NCI-H510A (cell line): ENCODE measurements at regions not wholly inside any gene's neighbourhood (a gene's known extent, or its start where the extent isn't known, plus 50 kb on each side); places are given as distances from the start of the nearest gene placed in this dataset.

Experiments used
- DNase-seq: peaks from one replicate; lab custom pipeline; 2025; lab: John Stamatoyannopoulos, UW

DNA sequence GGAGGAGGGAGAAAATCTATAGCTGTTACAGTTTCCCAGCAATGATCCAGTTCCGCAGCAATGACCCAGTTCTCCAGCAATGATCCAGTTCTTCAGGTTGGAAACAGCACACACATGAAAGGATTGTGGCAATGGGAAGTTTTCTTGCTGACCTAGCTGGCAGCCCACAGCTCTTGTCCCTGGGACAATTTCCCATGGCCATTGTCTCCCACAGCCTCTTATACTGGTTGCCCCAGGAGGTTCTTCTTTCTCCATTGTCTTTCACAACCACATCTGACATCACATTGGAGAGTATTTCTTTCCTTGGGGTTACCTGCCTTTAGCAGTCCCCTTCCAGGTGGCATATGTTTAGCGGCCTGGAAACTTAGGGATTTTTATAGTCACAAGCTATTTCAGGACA lies 209.8 kb upstream of the PLEKHG7 start:
- no peak for DNase-seq

DNA sequence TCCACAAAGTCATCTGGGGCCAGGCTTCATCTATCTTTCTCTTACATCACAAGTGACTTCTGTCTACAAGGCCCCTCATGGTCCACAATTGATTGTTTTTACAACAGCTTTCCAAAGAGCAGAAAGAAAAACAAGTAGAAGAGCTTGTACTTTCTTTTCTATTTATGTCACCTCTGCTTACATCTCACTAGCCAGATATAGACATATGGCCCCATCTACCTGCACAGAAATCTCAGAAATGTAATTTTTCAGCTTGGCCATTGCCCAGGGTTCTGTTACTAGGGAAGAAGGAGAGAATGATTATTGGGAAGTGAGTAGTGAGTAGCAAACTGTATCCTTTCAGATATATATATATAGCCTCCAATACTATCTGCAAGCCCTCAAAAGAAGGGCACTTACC lies 210.5 kb upstream of the PLEKHG7 start:
- no peak for DNase-seq

DNA sequence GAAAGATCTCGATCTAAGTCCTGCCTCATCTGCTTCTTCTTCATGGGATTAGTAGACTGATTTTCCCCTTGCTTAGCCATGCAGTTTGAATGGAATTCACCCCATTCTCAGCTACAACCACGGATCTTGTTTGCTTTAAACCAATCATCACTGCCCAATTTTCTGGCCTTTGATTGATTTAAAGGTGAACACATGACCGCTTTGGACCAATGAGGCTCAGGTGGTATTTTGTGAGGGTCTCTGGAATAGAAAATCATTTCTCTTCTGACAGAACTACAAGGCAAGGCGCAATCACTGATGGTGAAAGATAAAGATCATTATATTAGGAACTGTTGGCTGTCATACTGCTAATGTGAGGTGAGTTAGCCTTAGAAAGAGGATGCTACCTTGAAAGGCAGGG lies 213.0 kb upstream of the PLEKHG7 start:
- DNase-seq = no peak

DNA sequence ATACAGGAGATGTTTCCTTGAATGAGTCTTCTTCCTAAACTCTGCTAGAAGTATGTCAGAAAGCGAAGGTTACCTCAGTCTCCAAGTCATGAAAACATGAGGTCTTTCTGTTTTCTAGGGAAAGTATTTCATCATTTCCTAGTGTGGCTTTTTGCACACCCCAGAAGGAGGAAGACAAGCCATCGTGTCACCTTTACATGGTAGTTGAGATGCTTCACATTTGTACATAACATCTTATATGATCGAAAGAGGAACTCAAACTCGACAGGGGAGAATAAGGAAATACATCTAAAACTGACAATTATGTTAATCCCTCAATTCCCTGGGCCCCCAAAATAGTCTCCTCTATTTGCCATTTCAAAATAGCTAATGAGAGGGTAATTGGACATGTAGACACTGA lies 214.1 kb upstream of the PLEKHG7 start:
- DNase-seq = no peak

DNA sequence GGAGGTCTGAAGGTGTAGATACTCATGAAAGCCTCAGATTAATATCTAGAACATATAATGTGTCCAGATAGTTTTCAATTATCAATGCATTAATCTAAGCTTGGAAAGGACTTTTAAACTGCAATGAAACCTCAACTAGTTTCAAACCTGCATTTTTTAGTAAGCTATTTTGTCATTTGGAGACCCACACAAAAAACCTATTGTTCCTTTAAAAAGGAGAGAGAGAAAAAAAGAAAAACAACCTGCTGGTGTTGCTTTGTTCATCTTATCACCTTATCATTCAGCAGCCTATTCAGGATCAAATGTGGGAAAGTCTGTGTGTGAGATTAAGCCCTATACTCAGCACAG lies 215.7 kb upstream of the PLEKHG7 start:
- DNase-seq = no peak

DNA sequence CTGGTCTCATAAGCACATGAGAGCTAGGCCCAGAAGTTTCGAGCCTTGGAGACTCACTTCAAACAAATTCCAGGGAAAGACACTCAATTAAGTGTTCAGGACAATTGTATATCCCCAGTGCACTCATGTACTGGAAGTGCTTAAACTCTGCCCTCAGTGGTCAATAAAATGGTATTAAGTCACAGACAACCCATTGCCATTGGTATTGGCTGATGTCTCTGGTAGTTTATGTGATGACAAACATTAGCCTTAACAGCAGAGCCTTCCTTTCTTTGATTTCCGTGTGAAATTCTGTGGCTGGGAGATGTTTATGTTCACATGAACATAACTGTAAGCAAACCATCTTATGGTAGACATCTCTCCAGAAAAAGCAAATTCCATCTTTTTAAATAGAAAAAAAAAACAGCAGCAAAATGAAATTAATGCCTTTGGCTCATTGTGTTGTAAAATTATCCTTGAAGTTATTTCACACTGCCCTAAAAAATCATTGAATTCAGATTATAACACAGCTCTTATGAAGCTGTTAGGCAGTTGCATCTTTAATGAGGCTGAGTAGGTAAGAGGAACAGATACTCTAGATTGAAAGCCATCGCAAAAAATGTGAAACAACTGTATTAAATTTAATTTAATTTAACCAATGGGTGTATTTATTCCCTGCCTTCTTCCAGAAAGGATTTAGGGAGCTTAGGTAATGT lies 216.2 kb upstream of the PLEKHG7 start:
- no peak for DNase-seq

DNA sequence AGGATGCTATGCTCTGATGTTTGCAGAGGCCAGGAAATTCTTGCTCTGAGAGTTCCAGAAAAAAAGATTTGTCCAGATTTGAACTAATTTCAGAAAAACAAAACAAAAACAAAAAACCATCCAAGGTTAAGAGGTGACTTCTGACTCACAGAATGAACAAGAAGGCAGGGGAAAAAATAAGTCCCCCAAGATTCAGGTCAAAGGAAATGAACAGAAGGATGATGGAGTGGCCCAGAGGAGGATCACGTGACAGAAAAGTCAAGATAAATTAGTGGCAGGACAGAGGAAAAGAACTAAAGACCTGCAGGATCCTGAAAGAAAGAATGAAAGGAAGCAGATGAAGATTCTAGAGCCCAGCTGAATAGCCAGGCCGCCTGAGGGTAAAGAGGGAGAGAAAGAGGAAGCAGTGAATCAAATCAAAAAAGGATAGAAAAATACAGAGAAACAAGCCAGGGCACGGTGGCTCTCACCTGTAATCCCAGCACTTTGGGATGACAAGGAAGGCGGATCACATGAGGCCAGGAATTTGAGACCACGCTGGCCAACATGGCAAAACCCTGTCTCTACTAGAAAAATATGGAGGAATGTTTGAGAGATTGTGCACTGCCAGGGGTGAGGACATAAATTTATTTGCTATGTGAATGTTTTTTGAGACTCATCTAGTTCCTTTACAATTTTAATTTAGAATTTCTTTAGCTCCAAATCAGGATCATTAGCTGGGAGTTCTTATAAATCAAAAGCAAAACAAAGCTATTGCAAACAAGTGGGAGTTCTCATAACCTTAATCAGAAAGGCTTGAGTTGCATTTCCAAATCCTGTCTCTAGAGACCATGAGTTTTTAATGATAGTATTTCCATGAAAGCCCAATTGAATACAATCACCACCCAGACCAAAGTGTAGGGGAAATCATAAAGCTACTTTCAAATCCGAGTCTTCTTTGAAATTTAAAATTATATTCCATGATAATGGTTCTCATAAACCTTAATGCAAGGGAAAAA lies 217.1 kb upstream of the PLEKHG7 start:
- no peak for DNase-seq

DNA sequence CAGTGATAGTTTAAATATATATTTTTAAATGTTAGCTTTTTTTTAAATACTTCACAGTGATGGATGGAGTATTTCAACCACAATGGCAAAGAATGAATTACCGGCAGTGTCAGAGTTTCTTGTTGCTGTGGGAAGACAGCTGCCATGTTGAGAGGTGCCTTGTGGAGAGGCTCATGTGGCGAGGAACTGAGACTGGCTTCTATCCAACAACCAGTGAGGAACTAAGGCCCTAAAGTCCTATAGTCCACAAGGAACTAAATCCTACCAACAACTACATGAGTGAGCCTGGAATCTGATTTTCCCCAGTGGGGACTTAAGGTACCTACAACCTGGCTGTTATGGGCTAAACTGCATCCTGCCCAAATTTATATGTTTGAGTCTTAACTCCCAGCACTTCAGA lies 220.2 kb upstream of the PLEKHG7 start:
- no peak for DNase-seq

DNA sequence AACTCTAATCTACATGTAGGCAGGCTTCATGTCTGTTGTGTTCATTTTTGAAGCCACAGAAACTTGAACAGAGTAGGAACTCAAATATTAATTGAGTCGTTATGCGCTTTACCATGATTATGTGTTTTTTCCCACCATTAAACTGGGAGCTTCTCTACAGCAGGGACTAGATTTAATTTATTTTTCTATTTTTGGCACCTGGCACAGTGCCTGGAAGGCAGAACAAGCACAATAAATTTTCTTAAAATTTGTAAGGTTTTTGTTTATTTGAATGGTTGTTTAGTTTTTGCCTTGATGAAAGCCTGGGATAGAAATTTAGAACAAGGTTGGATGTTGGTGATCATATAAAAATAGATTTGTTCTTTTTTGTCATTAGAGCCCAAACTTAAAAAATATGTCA lies 221.7 kb upstream of the PLEKHG7 start:
- no peak for DNase-seq

DNA sequence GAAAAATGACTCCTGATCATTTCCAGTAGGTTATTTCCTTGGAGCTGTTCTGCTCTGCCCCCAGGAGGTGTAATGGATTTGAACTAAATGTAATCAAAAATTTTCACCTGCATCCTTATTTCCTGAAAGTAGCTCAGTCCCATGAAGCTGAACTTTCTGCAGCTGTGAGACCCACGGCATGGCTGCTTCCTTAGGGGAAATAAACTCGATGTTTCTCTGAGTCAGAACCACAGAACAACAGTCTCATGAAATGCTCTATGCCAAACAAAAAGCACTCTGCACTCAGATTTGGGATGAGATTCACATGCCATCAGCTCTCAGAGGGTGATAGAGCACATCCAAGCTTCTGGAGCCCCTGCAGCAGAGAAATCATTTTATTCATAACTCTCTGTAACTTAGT lies 224.1 kb upstream of the PLEKHG7 start:
- no peak for DNase-seq

DNA sequence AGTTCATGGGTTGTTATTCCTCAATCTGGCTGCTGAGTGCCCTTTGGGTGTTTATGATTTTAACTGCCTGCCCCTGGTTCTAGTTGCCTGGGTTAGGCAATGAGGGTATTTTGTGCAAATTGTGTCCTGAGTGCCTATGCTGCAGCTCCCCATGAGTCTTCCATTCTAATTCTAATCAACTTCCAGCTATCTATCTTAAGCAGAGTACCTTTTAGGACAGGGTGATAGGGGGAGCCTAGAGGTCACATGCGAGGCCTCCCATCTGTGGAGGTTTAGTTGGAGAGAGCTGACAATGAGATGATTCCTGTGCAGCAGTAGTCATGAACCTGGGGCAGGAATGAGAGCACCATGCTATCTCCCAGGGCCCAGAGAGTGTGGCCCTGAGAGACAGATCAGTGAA lies 225.9 kb upstream of the PLEKHG7 start:
- DNase-seq = no peak

DNA sequence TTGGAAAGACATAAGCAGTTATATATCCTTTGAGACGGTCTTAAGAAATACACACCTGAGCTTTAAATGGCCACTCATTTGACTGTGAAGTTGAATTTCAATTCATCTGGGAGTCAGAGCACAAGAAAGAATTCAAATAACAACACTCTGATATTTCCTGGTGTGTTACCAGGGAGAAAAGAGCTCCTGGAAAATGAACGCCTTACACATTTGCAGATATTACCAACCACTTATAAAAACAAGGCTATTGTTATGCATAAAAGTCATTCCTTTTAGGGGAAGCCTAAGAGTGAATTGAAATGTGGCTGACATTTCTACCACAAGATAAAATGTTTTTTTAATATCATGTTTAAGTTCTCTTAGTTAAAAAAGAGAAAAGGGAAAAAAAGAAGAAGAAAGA lies 229.2 kb upstream of the PLEKHG7 start:
- no peak for DNase-seq

DNA sequence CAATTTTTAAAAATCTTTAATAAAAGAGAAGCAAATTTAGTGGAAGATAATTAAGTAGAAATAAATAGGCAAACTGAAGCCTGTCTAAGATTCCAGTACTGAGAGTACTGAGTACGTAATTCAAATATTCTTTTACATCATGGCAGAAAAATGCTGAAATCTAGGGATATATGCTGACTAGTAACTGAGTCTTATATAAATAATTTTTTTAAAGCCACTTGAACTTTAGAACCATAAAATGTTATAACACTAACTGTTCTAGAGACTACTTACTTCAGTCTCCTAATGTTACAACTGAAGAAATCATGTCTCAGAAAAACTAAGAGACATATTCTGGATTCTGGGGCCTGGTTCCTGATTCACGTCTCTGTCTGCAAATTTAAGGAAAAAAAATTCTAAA lies 230.6 kb upstream of the PLEKHG7 start:
- no peak for DNase-seq

DNA sequence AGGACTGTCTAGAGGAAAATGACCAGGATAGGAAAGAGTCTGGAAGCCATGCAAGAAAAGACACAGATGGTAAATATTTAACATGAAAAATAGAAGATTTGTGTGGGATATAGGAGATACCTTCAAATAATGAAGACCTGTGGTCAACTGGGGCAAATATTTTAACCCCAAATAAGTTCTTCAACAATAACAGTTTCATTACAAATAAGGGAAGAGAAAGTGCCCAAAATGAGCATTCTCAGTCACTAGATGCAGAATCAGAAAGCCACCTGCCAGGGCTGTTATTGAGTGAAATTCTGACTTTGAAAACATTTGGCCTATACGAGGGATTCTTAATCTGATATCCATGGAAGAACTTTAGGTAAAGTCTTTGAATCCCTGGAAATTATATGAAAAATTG lies 231.2 kb upstream of the PLEKHG7 start:
- DNase-seq = no peak

DNA sequence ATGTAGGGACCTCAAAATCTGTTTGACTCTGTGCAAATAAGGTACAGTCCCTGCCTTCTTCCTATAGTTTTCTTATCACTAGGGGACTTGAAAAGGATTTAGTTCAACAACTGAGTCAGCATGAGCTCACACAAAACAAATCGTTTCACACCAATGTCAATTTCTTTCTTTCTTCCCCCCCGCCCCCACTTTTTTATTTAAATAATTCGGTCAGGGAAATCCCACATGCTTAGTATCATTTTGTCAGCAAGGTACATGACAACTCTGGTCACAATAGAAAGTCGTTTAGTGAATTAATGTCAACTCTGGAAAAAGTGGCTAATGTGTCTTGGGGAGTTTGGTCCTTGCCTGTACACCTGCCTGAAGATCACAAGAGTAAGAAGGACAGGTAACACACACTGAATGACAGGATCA lies 232.2 kb upstream of the PLEKHG7 start:
- DNase-seq = no peak

DNA sequence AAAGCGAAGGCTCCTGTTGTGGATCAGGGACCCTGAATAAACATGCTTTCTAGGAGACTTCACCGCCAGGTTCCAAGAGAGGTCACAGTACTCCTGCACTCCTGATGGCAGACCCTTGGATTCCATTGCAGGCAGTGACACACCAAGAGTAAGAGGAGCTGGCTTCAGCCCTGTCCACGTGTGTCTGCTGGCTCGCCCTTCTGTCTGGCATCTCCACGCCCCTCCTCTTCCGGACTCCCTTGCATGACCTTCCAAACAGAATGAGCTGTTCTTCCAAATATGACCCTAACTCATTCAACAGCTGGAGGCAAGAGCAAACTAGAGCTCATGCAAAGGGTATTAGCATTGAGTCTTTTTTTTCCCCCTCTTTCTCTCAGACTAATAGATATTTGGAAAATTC lies 233.0 kb upstream of the PLEKHG7 start:
- no peak for DNase-seq

DNA sequence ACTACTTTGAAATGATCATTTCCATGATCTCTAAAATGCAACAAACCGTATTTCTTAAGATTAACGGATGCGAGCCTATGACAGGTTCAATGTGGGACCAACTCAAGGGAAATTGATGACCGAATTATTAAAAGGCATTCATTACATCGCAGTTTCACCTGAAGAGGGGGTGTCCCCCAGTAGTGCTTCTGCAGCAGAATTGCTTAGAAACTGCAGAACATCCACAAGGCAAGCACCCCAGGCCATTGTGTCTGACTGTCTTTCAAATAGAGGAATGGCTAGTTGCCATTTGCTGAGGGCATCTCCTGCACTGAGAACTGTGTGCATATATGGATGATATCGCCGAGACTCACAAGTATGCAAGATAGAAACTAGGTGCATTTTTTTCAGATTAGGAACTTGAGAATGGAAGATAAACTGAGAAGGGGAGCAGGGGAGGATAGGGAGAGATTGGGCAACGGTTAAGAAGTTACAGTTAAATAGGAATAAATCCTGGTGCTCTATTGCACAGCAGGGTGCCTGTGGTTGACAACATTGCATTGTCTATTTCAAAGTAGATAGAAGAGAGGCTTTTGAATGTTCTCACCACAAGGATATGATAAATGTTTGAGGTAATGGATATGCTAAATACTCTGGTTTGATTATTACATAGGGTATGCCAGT lies 234.3 kb upstream of the PLEKHG7 start:
- DNase-seq = no peak

DNA sequence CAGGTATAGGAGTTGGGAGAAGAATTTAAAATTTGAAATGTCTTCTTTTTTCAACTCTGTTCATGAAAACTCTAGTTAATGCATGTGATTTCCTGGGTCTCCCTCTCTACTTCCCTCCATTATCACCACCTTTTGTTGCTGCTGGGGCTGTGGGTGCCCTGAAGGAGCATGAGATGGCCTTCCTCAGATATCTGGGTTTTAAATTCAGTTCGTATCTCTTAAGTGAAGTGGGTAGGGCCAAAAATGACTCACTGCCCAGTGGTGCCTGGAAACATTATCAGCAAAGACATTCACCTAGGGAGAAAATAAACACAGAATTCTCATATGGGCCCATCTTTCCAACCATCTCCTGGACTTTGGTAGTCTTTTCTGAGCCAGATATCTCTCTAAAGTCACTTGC lies 234.9 kb upstream of the PLEKHG7 start:
- no peak for DNase-seq

DNA sequence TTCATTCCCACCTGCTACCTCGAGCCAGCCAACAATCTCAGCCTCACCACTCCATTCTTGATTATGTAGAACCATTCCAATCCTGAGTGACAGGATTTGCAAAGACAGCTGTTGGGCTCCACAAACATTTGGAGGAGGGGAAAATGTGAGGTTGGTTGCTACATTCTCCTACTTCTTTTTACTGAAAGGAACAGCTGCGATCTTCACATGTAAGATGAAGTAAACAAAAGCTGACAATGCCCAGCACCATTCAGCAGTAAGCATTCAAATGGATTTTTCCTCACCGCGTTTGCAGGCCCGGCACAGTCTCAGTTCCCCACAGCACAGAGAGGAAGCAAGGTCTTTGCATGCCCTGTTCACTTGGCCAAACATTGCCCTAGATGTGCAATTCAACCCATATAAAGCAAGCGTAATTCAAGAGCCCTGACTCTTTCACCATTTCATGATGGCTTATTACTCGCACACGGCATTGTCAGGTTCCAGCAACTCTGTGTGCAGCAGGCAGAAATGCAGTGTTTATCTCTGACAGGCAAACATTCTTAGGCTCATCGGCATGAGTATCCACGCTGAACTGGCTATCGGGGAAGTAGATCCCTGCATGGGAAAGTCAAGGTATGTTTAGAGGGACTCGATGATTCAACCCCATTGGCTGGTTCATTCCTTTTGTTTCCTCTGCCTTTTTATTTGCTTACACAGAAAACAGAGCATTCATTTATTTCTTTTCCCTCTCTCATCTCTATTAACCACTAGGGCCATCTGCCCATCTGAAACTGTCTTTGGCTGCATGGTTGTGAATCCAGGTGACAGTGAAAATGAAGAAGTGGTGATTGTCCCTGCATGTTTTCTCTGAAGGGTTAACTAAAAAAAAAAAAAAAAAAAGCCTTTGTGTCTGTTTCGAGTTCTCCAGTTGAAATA lies 236.1 kb upstream of the PLEKHG7 start:
- DNase-seq = peak; percentile 24

DNA sequence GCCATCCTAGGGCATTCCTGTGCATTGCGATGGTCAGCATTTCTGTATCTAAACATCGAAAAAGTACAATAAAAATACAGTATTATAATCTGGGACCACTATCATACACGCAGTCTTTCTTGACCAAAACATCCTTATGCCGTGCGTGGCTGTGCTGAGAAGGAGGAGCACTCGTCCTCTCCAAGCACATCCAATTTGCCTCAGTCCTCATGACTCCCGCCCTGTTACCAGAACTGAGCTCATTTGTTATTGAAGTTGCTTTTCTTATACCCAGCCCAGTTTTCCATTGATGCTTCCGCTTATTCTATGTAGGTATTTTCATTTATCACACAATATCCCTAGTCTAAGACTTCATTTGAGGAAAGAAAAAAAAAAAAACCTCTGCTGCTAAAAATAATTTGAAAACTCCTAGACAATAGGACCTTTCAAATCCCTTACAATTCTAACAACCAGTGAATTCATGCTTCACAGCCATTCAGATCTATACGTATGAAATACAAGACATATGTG lies 236.9 kb upstream of the PLEKHG7 start:
- DNase-seq = no peak

DNA sequence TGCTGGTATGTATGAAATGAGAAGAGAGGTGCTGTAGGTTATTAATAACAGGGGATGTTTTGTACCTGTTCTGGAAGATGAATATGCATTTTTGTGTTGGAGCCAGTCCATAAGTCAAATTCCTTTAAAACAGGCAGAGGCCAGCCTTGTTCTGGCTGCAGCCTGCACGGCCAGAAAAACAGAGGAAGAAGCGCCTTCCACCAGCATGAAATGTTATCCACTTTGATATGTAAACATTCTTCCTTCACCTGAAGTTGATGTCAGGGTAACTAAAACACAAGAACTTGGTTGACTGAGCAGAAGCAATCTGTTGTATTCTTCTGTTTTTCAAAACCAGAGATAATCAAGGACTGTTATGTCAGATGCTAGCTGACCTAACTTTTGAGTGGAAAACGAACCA lies 237.9 kb upstream of the PLEKHG7 start:
- DNase-seq = no peak

DNA sequence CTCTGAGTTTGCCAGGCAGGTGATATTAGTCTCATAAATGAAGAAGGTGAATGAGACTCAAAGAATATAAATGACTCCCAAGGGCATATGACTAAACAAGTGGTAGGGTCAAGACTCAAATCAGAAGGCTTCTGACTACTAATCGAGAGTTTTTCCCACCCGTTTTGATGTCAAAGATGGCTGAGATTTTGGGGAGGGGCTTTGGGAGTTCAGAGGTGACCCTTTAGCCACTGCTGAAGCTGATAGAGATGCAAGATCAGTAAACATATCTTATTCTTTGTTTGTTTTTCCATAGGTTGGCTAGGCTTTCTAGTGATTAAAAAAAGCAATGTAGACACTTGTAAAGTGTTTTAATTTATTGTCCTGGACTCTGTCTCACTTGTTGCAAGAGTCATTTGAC lies 239.6 kb upstream of the PLEKHG7 start:
- no peak for DNase-seq
